SU-DHL-6 (cell line): ENCODE measurements at regions not wholly inside any gene's neighbourhood (a gene's known extent, or its start where the extent isn't known, plus 50 kb on each side); places are given as distances from the start of the nearest gene placed in this dataset.
"Not testable (repeated sequence)": the region's sequence is repeated elsewhere in the genome, so short reads cannot be mapped to it uniquely, and the experiment has no call there.

ENCODE experiments used
- CTCF ChIP-seq: fragments of 200-600 bp; sonication (generic); IDR thresholded peaks from one replicate; pipeline ENCODE4 v1.5.1; 2017; ENCODE audit warnings: antibody characterized with exemption, mild to moderate bottlenecking, low read length, moderate library complexity; ENCODE audit not compliant: insufficient read depth, poor library complexity, severe bottlenecking
- EZH2phosphoT487 ChIP-seq: fragments of 200-600 bp; sonication (generic), shearing (Covaris generic); conservative IDR thresholded peaks from 2 replicates; pipeline ENCODE4 v1.6.1; 2018; ENCODE audit warnings: mild to moderate bottlenecking, antibody characterized with exemption, low read length, moderate library complexity, mixed read lengths

GRCh38 chr15:20343395-20344211, 198.0 kb downstream of the GOLGA6L6 start:
- TF ChIP-seq CTCF, EZH2phosphoT487: not testable (repeated sequence)
